Karpas-422 (cell line): ENCODE measurements at regions not wholly inside any gene's neighbourhood (a gene's known extent, or its start where the extent isn't known, plus 50 kb on each side); places are given as distances from the start of the nearest gene placed in this dataset.

Source experiments
- DNase-seq: peaks from one replicate; pipeline ENCODE4 v3.0.0-alpha.2; 2015
- H2AFZ ChIP-seq: fragments of 200-600 bp; sonication (generic); 2 replicates; pipeline ENCODE4 v1.6.1; 2014; ENCODE audit warnings: antibody characterized with exemption, low read length, mixed read lengths
- H3K27ac ChIP-seq: fragments of 200-600 bp; sonication (generic); 2 replicates; pipeline ENCODE4 v1.5.1; 2014; ENCODE audit warnings: mild to moderate bottlenecking, low read length, moderate library complexity
- H3K27me3 ChIP-seq: fragments of 200-600 bp; sonication (generic); 2 replicates; pipeline ENCODE4 v1.6.1; 2014; ENCODE audit warnings: low read length, mixed read lengths
- H3K36me3 ChIP-seq: fragments of 200-600 bp; sonication (generic); 2 replicates; pipeline ENCODE4 v1.6.1; 2014; ENCODE audit warnings: low read length, mixed read lengths; ENCODE audit not compliant: insufficient read depth
- H3K4me1 ChIP-seq: fragments of 200-600 bp; sonication (generic); 2 replicates; pipeline ENCODE4 v1.6.1; 2014; ENCODE audit warnings: mild to moderate bottlenecking, low read length, mixed read lengths
- H3K4me2 ChIP-seq: fragments of 200-600 bp; sonication (generic); 2 replicates; pipeline ENCODE4 v1.6.1; 2014; ENCODE audit warnings: low read length, low read depth, mild to moderate bottlenecking; ENCODE audit not compliant: poor library complexity, severe bottlenecking
- H3K4me3 ChIP-seq: fragments of 200-600 bp; sonication (generic); 2 replicates; pipeline ENCODE4 v1.5.1; 2014; ENCODE audit warnings: mild to moderate bottlenecking, antibody characterized with exemption, low read length, mixed read lengths
- H3K79me2 ChIP-seq: fragments of 200-600 bp; sonication (generic); 2 replicates; pipeline ENCODE4 v1.6.1; 2014; ENCODE audit warnings: mild to moderate bottlenecking, low read length, mixed read lengths
- H3K9ac ChIP-seq: fragments of 200-600 bp; sonication (generic); 2 replicates; pipeline ENCODE4 v1.6.0; 2014; ENCODE audit warnings: low read length
- H3K9me2 ChIP-seq: fragments of 200-600 bp; sonication (generic), shearing (Covaris generic); replicated peaks from 2 replicates; pipeline ENCODE4 v1.6.0; 2014; ENCODE audit warnings: mild to moderate bottlenecking, low read length, moderate library complexity; ENCODE audit not compliant: insufficient read depth
- H3K9me3 ChIP-seq: fragments of 300-700, 200-600 bp; sonication (generic); 2 replicates; pipeline ENCODE4 v1.6.1; 2014; ENCODE audit warnings: low read length, mixed read lengths
- H4K20me1 ChIP-seq: fragments of 200-600 bp; sonication (generic); 2 replicates; pipeline ENCODE4 v1.6.1; 2014; ENCODE audit warnings: mild to moderate bottlenecking, antibody characterized with exemption, low read length, low read depth; ENCODE audit not compliant: insufficient read depth

DNA sequence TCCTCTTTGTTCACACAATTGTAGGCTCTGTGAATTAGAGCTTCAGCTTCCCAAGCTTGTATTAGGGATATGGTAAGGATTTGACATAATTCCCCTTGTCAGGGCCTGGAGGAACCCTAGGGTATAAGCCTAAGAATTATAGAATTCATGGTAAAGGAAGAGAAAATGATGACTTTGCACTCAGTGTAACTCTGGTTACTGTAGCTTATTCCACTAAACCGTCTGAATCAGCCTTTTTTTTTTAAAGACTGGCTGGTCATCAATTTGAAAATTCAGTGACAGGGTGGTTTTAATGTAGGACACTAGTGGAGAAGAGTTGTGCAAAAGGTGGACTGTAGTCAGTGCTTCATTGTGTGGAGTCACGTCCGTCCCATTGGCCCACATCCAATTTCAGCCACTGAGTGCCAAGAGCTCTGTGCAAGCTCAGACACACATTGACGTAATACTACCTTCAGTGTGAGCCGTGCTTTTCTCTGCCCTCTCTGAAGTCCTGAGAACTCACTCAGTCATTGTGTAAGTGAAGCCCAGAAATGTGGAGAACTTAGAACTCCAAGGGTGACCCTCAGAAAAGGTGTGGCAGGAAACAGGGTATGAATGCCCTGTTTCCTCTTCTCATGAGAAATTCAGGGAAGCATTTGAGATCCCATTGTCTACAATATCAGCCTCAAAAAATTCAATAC, 449.8 kb downstream of the C4orf33 start:
- Histone ChIP-seq H3K4me3 (no peak overlapping the region), H3K4me1 (peaks cover 4% of the 10 kb centered on the region), H3K27me3 (no peaks in the 10 kb centered on the region), H3K36me3 (no peaks in the 10 kb centered on the region), H3K79me2 (no peaks in the 10 kb centered on the region), H3K4me2 (no peak overlapping the region), H2AFZ (no peak overlapping the region), H4K20me1 (no peaks in the 10 kb centered on the region), H3K9ac (no peak overlapping the region), H3K9me3 (no peaks in the 10 kb centered on the region), H3K27ac (no peak overlapping the region), H3K9me2 (no peaks in the 10 kb centered on the region)
- no peak for DNase-seq

GRCh38 chr4:129546531-129546930, 450.6 kb downstream of the C4orf33 start:
- H3K9ac ChIP-seq, result no peak overlapping the region
- no peaks in the 10 kb centered on the region for H3K9me2 ChIP-seq
- no peak overlapping the region for H2AFZ ChIP-seq
- H3K4me3 ChIP-seq, result no peak overlapping the region
- no peak overlapping the region for H3K4me2 ChIP-seq
- no peaks in the 10 kb centered on the region for H3K9me3 ChIP-seq
- H3K27me3 ChIP-seq, result no peaks in the 10 kb centered on the region
- H3K79me2 ChIP-seq, result no peaks in the 10 kb centered on the region
- H3K36me3 ChIP-seq, result no peaks in the 10 kb centered on the region
- no peaks in the 10 kb centered on the region for H4K20me1 ChIP-seq
- no peak overlapping the region for H3K27ac ChIP-seq
- DNase-seq, result no peak
- peaks cover 4% of the 10 kb centered on the region for H3K4me1 ChIP-seq

- Histone ChIP-seq H2AFZ (no peak overlapping the region), H3K4me1 (peaks cover 4% of the 10 kb centered on the region), H3K36me3 (no peaks in the 10 kb centered on the region), H3K27ac (no peak overlapping the region), H3K9me3 (no peaks in the 10 kb centered on the region), H3K4me2 (no peak overlapping the region), H3K9ac (no peak overlapping the region), H3K4me3 (no peak overlapping the region), H3K79me2 (no peaks in the 10 kb centered on the region), H3K9me2 (no peaks in the 10 kb centered on the region), H3K27me3 (0 out of 2 replicates have a peak, but pooled peaks cover 2% of the 10 kb centered on the region), H4K20me1 (no peaks in the 10 kb centered on the region)
- DNase-seq, result no peak
Measured at GRCh38 chr4:129550281-129550785, 454.4 kb downstream of the C4orf33 start.

GRCh38 chr4:129561280-129561679, 465.3 kb downstream of the C4orf33 start:
- Histone ChIP-seq H3K9me3 (no peaks in the 10 kb centered on the region), H4K20me1 (no peaks in the 10 kb centered on the region), H3K4me3 (no peak overlapping the region), H3K9me2 (no peaks in the 10 kb centered on the region), H3K9ac (no peak overlapping the region), H3K4me1 (no peaks in the 10 kb centered on the region), H3K4me2 (no peak overlapping the region), H3K79me2 (no peaks in the 10 kb centered on the region), H3K27me3 (no peaks in the 10 kb centered on the region), H3K36me3 (no peaks in the 10 kb centered on the region), H2AFZ (no peak overlapping the region), H3K27ac (no peak overlapping the region)
- DNase-seq, result no peak

GRCh38 chr4:129561886-129562671, 466.1 kb downstream of the C4orf33 start:
- Histone ChIP-seq H2AFZ (no peak overlapping the region), H3K9ac (no peak overlapping the region), H4K20me1 (no peaks in the 10 kb centered on the region), H3K79me2 (no peaks in the 10 kb centered on the region), H3K4me3 (no peak overlapping the region), H3K36me3 (no peaks in the 10 kb centered on the region), H3K27ac (no peak overlapping the region), H3K4me2 (no peak overlapping the region), H3K4me1 (no peaks in the 10 kb centered on the region), H3K9me3 (no peaks in the 10 kb centered on the region), H3K9me2 (no peaks in the 10 kb centered on the region), H3K27me3 (no peaks in the 10 kb centered on the region)
- DNase-seq, result no peak

DNA sequence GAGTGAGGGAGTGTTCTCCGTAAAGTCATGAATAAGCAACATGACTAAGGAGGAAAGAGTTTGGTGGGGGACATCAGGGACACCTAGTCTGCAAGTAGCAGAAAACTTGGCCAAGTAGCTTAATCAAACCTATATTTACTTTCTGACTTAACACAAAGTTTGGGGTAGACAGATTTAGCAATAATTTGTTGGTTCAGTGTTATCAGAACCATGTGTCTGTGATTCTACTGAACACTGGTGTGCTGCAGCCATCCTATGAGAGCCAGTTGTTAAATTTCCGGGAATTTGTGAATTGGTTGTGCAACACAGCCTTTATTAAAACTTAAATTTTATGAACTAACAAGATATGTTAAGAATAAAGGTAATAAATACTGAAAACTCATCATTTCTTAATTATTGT, 469.3 kb downstream of the C4orf33 start:
- Histone ChIP-seq H3K4me2 (no peak overlapping the region), H4K20me1 (no peaks in the 10 kb centered on the region), H3K36me3 (no peaks in the 10 kb centered on the region), H3K4me3 (no peak overlapping the region), H2AFZ (no peak overlapping the region), H3K79me2 (no peaks in the 10 kb centered on the region), H3K27ac (no peak overlapping the region), H3K9me3 (no peaks in the 10 kb centered on the region), H3K27me3 (no peaks in the 10 kb centered on the region), H3K4me1 (no peaks in the 10 kb centered on the region), H3K9me2 (no peaks in the 10 kb centered on the region), H3K9ac (no peak overlapping the region)
- no peak for DNase-seq

DNA sequence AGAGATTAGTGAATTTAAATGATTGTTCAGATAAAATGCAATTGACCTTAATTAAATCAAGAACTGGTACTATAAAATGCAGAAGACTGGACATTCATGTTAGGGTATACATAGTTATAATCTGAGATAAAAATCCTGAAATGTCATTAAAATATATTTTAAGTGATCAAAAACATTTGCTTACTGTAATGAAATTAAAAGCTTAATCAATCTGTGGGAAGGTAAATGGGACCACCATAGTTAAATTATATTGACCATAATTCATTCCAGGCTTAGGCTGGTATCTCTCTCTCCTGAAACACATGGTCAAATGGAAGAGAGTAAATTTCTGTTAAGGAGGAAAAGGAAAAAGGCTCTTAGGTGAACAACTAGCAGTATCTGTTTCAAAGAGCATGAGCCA, 474.4 kb downstream of the C4orf33 start:
- H3K27me3 ChIP-seq, result no peaks in the 10 kb centered on the region
- no peaks in the 10 kb centered on the region for H3K4me1 ChIP-seq
- no peaks in the 10 kb centered on the region for H4K20me1 ChIP-seq
- H3K9ac ChIP-seq, result no peak overlapping the region
- no peaks in the 10 kb centered on the region for H3K79me2 ChIP-seq
- H3K4me3 ChIP-seq, result no peak overlapping the region
- no peaks in the 10 kb centered on the region for H3K36me3 ChIP-seq
- no peaks in the 10 kb centered on the region for H3K9me2 ChIP-seq
- H3K4me2 ChIP-seq, result no peak overlapping the region
- DNase-seq, result no peak
- H3K9me3 ChIP-seq, result no peaks in the 10 kb centered on the region
- no peak overlapping the region for H3K27ac ChIP-seq
- no peak overlapping the region for H2AFZ ChIP-seq

DNA sequence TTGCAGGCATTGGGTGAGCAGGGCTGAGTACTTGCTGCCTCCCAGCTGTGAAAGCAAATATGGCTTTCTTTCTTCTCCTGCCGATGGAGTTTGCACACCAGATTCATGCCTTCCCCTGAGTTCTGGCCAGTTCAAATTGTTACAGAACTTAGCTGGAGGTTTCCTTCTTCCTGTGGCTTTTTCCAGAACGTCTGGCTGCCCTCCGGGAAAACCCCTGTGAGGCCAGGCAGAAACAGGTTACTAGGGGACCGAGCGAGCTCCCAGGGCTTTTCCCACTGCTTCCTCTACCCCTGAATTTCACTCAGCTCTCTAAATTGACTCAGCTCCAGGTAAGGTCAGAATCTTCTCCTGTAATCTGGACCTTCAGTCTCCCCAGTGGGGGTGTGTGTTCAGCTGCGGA, 482.4 kb downstream of the C4orf33 start:
- Histone ChIP-seq H3K9me2 (no peaks in the 10 kb centered on the region), H3K9me3 (no peaks in the 10 kb centered on the region), H3K79me2 (no peaks in the 10 kb centered on the region), H3K4me1 (no peaks in the 10 kb centered on the region), H3K4me2 (no peak overlapping the region), H3K9ac (no peak overlapping the region), H3K27ac (no peak overlapping the region), H3K36me3 (no peaks in the 10 kb centered on the region), H3K27me3 (no peaks in the 10 kb centered on the region), H2AFZ (no peak overlapping the region), H4K20me1 (no peaks in the 10 kb centered on the region), H3K4me3 (no peak overlapping the region)
- DNase-seq, result no peak
